H54 (cell line): ENCODE measurements at regions not wholly inside any gene's neighbourhood (a gene's known extent, or its start where the extent isn't known, plus 50 kb on each side); places are given as distances from the start of the nearest gene placed in this dataset.

Source experiments
- DNase-seq: peaks from one replicate; pipeline ENCODE4 v3.0.0; 2011; ENCODE audit warnings: low spot score, mixed read lengths; ENCODE audit not compliant: insufficient read length
- FAIRE-seq: peaks from 3 replicates; lab custom pipeline; 2011; peaks lifted over from hg19 to GRCh38; lab: Jason Lieb, UNC
- POLR2A ChIP-seq: IDR thresholded peaks from 2 replicates; pipeline ENCODE4 v1.6.1; 2011; ENCODE audit warnings: low read depth, mild to moderate bottlenecking, low read length

- no peak for TF ChIP-seq POLR2A
- no peak for FAIRE-seq
- DNase-seq: no peak
These were observed 1385.6 kb upstream of the SLC39A10 start for GRCh38 chr2:194271293-194271961.

- FAIRE-seq (no peak), DNase-seq (no peak)
- no peak for TF ChIP-seq POLR2A
These were observed 1386.4 kb upstream of the SLC39A10 start for GRCh38 chr2:194270648-194271047.

GRCh38 chr2:194264586-194264985 lies 1392.4 kb upstream of the SLC39A10 start:
- FAIRE-seq: no peak
- DNase-seq: no peak
- no peak for TF ChIP-seq POLR2A

- no peak for TF ChIP-seq POLR2A
- DNase-seq: no peak
These were observed 1396.8 kb upstream of the SLC39A10 start for GRCh38 chr2:194260185-194260584.

GRCh38 chr2:194257095-194257494 lies 1399.9 kb upstream of the SLC39A10 start:
- FAIRE-seq: no peak
- no peak for DNase-seq
- TF ChIP-seq POLR2A: no peak

More at GRCh38 chr2:194260185-194260584, 1396.8 kb upstream of the SLC39A10 start:
- no peak for FAIRE-seq

GRCh38 chr2:194253528-194254259 lies 1403.3 kb upstream of the SLC39A10 start:
- TF ChIP-seq POLR2A: no peak
- FAIRE-seq (no peak), DNase-seq (no peak)

- FAIRE-seq (no peak), DNase-seq (no peak)
- no peak for TF ChIP-seq POLR2A
These were observed 1404.9 kb upstream of the SLC39A10 start for GRCh38 chr2:194252127-194252526.

- FAIRE-seq (no peak), DNase-seq (no peak)
- no peak for TF ChIP-seq POLR2A
These were observed 1424.4 kb upstream of the SLC39A10 start for GRCh38 chr2:194232600-194232999.

GRCh38 chr2:194223218-194223617 lies 1433.8 kb upstream of the SLC39A10 start:
- TF ChIP-seq POLR2A: no peak
- FAIRE-seq (no peak), DNase-seq (no peak)

GRCh38 chr2:194214192-194214591 lies 1442.8 kb upstream of the SLC39A10 start:
- no peak for FAIRE-seq
- no peak for TF ChIP-seq POLR2A

GRCh38 chr2:194205568-194206227 lies 1451.3 kb upstream of the SLC39A10 start:
- DNase-seq (no peak), FAIRE-seq (no peak)
- no peak for TF ChIP-seq POLR2A

More at GRCh38 chr2:194214192-194214591, 1442.8 kb upstream of the SLC39A10 start:
- DNase-seq: no peak

- FAIRE-seq: peak; percentile 91
- TF ChIP-seq POLR2A: no peak
- DNase-seq: no peak
These were observed 1453.1 kb upstream of the SLC39A10 start for GRCh38 chr2:194203898-194204297.

GRCh38 chr2:194182888-194183287 lies 1474.1 kb upstream of the SLC39A10 start:
- DNase-seq: no peak
- no peak for FAIRE-seq
- TF ChIP-seq POLR2A: no peak

- TF ChIP-seq POLR2A: no peak
- DNase-seq: no peak
- no peak for FAIRE-seq
These were observed 1480.9 kb upstream of the SLC39A10 start for GRCh38 chr2:194176134-194176533.
